ENCODE measurements at regions not wholly inside any gene's neighbourhood (a gene's known extent, or its start where the extent isn't known, plus 50 kb on each side); places are given as distances from the start of the nearest gene placed in this dataset.
A peak's percentile ranks its signal among the peaks of the same experiment; 100 is the strongest.

DNA sequence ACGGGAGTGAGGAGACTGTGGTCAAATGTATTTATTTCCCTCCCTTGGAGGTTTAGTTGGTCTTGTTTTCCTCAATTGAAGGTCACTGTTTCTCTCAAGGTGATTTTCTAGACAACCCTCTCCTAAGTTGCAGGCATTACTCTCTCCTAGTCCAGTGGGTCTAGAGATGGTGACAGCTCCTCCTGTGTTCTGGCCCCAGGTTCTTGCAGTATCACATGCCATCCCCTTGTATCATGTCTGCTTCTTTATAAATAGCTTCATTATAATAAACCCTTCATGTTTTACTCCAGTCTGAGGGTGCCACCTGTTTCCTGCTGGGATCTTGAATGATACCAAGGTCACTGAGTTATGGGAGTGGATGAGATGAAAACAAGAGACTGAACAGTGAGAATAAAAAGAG is 208.0 kb upstream of the KCNN2 start:
- peaks cover 10% of the 10 kb centered on the region for H3K9me3 ChIP-seq (ENCODE audit: control insufficient read depth, low read length)
- H3K9ac ChIP-seq (ENCODE audit: low read length), result no peak overlapping the region
- H3K36me3 ChIP-seq (ENCODE audit: control insufficient read depth, insufficient read depth, low read length, severe bottlenecking), result no peaks in the 10 kb centered on the region
- H3K4me1 ChIP-seq (ENCODE audit: control insufficient read depth, insufficient read depth, low read length), result no peaks in the 10 kb centered on the region
- no peaks in the 10 kb centered on the region for H3K27me3 ChIP-seq (replicated peaks; ENCODE audit: control insufficient read depth, insufficient read depth, low read length)
- H3K4me3 ChIP-seq (ENCODE audit: low read length), result no peak overlapping the region
- no peak for DNase-seq (ENCODE audit: low read depth)

DNA sequence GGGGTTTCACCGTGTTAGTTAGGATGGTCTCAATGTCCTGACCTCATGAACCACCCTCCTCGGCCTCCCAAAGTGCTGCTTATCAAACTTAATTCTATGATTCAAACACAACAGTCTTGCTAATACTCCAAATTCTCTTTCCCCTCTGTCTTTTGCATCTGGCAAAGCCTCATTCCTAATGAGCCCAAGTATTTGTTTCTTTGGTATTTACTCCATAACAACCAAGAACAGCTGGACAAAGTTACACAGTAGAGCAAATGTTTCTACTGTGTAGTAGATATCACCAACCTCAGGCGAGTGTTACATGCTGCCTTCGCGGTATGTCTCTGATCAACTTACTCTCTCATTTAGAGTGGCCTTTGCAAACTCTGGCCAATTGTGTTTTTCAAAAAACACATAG is 195.8 kb upstream of the KCNN2 start:
- Histone ChIP-seq H3K9me3 (ENCODE audit: control insufficient read depth, low read length) (peaks cover 8% of the 10 kb centered on the region), H3K4me3 (ENCODE audit: low read length) (no peak overlapping the region), H3K27me3 (replicated peaks; ENCODE audit: control insufficient read depth, insufficient read depth, low read length) (no peaks in the 10 kb centered on the region), H3K9ac (ENCODE audit: low read length) (no peak overlapping the region), H3K4me1 (ENCODE audit: control insufficient read depth, insufficient read depth, low read length) (no peaks in the 10 kb centered on the region), H3K36me3 (ENCODE audit: control insufficient read depth, insufficient read depth, low read length, severe bottlenecking) (no peaks in the 10 kb centered on the region)
- peak; percentile 4 for DNase-seq (ENCODE audit: low read depth)

DNA sequence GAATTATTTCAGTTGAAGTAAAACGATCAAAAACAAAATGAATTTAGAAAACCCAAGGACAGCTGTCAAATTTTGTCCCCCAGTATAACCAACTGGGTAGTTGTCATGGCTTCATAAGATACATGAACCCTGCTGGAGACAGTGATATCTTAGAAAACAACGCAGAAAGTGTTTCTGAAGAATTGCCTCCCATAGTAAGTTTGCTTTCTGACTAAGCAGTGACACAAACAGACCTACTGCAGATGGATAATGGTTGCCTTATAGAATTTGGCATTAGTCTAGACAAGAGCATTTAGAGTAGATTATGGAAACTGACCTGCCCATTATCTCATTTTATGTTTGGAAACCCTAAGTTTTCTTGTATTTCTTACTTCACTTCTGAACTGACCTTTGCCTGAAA is 187.7 kb upstream of the KCNN2 start:
- Histone ChIP-seq H3K36me3 (ENCODE audit: control insufficient read depth, insufficient read depth, low read length, severe bottlenecking) (no peaks in the 10 kb centered on the region), H3K9ac (ENCODE audit: low read length) (no peak overlapping the region), H3K9me3 (ENCODE audit: control insufficient read depth, low read length) (peaks cover 7% of the 10 kb centered on the region), H3K4me1 (ENCODE audit: control insufficient read depth, insufficient read depth, low read length) (no peaks in the 10 kb centered on the region), H3K4me3 (ENCODE audit: low read length) (no peak overlapping the region), H3K27me3 (replicated peaks; ENCODE audit: control insufficient read depth, insufficient read depth, low read length) (no peaks in the 10 kb centered on the region)
- DNase-seq (ENCODE audit: low read depth), result no peak

DNA sequence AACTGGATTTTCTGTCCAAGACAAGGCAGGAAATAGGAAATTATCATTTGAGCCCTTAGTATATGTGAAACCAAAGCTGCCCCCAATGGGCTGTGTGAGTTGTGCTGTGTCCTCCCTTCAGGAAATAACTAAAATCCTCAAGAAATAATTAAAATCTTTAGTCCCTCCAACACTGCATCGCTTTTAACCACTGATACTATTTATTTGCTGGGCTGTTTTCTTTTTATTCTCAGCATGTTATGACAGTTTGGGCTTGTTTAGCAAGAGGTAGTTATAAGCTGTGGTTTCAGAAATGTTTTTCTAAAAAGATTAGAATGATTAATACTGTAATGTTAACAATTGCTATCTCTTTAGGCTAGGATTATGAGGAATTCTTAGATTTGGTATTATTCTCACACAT is 187.0 kb upstream of the KCNN2 start:
- Histone ChIP-seq H3K36me3 (ENCODE audit: control insufficient read depth, insufficient read depth, low read length, severe bottlenecking) (no peaks in the 10 kb centered on the region), H3K27me3 (replicated peaks; ENCODE audit: control insufficient read depth, insufficient read depth, low read length) (no peaks in the 10 kb centered on the region), H3K9ac (ENCODE audit: low read length) (no peak overlapping the region), H3K9me3 (ENCODE audit: control insufficient read depth, low read length) (peaks cover 7% of the 10 kb centered on the region), H3K4me1 (ENCODE audit: control insufficient read depth, insufficient read depth, low read length) (no peaks in the 10 kb centered on the region), H3K4me3 (ENCODE audit: low read length) (no peak overlapping the region)
- DNase-seq (ENCODE audit: low read depth), result peak; percentile 6

DNA sequence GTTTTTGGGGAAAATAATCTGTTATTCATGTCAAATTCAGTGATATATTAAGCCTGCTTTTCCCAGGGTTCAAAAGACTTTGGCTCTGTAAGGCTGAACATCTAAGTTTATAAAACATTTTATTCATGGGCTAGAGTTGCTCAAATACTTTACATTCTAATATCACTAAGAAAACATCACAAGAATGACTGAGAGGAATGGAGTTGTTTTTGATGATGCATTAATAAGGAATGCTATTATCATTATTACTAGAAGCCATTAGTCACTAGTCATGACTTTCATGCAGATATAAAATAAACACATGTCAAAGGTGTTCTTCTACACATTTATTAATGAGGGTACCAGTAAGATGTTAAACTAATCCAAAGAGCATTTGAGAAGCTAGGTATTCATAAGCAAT is 185.5 kb upstream of the KCNN2 start:
- no peak overlapping the region for H3K9ac ChIP-seq (ENCODE audit: low read length)
- H3K4me1 ChIP-seq (ENCODE audit: control insufficient read depth, insufficient read depth, low read length), result no peaks in the 10 kb centered on the region
- H3K4me3 ChIP-seq (ENCODE audit: low read length), result no peak overlapping the region
- H3K9me3 ChIP-seq (ENCODE audit: control insufficient read depth, low read length), result peaks cover 7% of the 10 kb centered on the region
- peak; percentile 42 for DNase-seq (ENCODE audit: low read depth)
- no peaks in the 10 kb centered on the region for H3K27me3 ChIP-seq (replicated peaks; ENCODE audit: control insufficient read depth, insufficient read depth, low read length)
- H3K36me3 ChIP-seq (ENCODE audit: control insufficient read depth, insufficient read depth, low read length, severe bottlenecking), result no peaks in the 10 kb centered on the region

DNA sequence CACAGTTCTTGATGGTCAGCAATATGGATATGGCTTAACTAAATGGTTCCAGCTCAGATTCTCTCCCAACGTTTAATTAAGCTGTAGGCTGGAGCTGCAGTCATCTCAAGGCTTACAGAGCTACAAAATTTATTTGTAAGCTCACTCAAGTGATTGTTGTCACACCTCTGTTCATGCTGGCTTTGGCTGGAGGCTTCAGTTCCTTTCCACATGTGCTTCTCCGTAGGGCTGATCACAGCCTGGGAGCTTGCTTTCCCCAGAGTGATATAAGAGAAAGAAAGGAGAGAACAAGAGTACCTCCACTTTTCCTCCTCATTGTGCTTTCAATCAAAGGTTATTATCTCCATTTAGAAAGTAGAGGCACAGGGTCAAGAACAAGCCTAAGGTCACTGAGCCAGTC is 182.7 kb upstream of the KCNN2 start:
- Histone ChIP-seq H3K36me3 (ENCODE audit: control insufficient read depth, insufficient read depth, low read length, severe bottlenecking) (no peaks in the 10 kb centered on the region), H3K4me1 (ENCODE audit: control insufficient read depth, insufficient read depth, low read length) (no peaks in the 10 kb centered on the region), H3K4me3 (ENCODE audit: low read length) (no peak overlapping the region), H3K9ac (ENCODE audit: low read length) (no peak overlapping the region), H3K9me3 (ENCODE audit: control insufficient read depth, low read length) (peaks cover 7% of the 10 kb centered on the region), H3K27me3 (replicated peaks; ENCODE audit: control insufficient read depth, insufficient read depth, low read length) (no peaks in the 10 kb centered on the region)
- no peak for DNase-seq (ENCODE audit: low read depth)

DNA sequence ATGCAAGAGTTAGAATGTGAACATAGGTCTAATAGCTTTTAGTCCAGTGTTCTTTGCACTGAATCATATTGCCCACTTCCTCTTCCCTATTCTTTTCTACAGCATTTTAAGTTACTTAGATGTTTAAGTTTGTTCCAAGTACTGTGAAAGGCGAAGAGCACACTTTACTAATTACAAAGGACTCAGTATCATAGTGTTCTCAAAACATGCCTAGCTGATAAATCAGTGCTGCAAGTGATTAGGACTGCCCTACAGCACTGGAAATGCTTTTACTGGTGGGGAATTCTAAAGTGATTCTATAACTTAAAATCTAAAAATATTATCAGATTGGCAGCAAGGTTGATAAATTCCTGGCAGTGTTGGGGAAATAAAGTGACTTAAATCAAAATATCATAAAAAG is 177.9 kb upstream of the KCNN2 start:
- no peaks in the 10 kb centered on the region for H3K27me3 ChIP-seq (replicated peaks; ENCODE audit: control insufficient read depth, insufficient read depth, low read length)
- peaks cover 7% of the 10 kb centered on the region for H3K9me3 ChIP-seq (ENCODE audit: control insufficient read depth, low read length)
- DNase-seq (ENCODE audit: low read depth), result peak; percentile 47
- no peak overlapping the region for H3K9ac ChIP-seq (ENCODE audit: low read length)
- no peaks in the 10 kb centered on the region for H3K36me3 ChIP-seq (ENCODE audit: control insufficient read depth, insufficient read depth, low read length, severe bottlenecking)
- H3K4me1 ChIP-seq (ENCODE audit: control insufficient read depth, insufficient read depth, low read length), result no peaks in the 10 kb centered on the region
- H3K4me3 ChIP-seq (ENCODE audit: low read length), result no peak overlapping the region

DNA sequence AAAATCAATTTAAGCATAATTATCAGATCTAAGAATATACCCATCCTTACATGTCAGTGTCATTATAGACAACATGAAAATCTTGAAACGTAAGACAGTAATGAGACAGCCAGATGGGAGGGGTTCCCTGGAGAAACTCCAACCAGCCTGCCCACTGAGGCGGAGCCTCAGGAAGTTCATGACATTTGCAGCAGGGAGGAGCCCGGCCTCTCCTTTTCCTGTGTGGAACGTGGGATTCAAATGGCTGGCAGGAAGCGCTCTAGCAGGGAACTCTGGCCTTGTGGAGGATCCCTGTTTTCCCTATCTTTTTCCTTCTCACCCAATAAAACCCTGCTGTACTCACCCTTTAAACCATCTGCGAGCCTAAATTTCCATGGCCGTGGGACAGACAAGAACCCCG is 176.6 kb upstream of the KCNN2 start:
- H3K9ac ChIP-seq (ENCODE audit: low read length), result peak overlapping the region; percentile 9
- H3K27me3 ChIP-seq (replicated peaks; ENCODE audit: control insufficient read depth, insufficient read depth, low read length), result no peaks in the 10 kb centered on the region
- no peaks in the 10 kb centered on the region for H3K36me3 ChIP-seq (ENCODE audit: control insufficient read depth, insufficient read depth, low read length, severe bottlenecking)
- H3K4me3 ChIP-seq (ENCODE audit: low read length), result peak overlapping the region; percentile 55
- no peaks in the 10 kb centered on the region for H3K4me1 ChIP-seq (ENCODE audit: control insufficient read depth, insufficient read depth, low read length)
- H3K9me3 ChIP-seq (ENCODE audit: control insufficient read depth, low read length), result peaks cover 7% of the 10 kb centered on the region
- no peak for DNase-seq (ENCODE audit: low read depth)

DNA sequence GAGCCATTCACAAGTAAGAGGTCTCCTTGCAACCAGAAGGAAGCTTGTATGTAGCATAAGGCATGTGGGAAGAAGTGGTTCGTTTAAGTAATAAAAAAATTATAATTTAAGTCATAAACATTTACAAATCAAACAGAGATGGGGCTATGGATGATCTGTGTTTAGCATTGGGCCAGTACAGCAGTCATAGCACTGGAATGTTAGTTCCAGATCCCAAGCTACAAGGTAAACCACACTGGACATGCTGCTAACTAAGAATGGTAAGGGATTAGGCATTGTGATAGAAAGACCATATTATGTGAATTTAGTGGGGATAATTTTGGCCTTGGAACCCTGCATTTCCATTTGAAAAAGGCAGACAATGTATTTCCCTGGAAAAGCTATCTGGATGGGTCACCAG is 170.4 kb upstream of the KCNN2 start:
- no peaks in the 10 kb centered on the region for H3K36me3 ChIP-seq (ENCODE audit: control insufficient read depth, insufficient read depth, low read length, severe bottlenecking)

DNA sequence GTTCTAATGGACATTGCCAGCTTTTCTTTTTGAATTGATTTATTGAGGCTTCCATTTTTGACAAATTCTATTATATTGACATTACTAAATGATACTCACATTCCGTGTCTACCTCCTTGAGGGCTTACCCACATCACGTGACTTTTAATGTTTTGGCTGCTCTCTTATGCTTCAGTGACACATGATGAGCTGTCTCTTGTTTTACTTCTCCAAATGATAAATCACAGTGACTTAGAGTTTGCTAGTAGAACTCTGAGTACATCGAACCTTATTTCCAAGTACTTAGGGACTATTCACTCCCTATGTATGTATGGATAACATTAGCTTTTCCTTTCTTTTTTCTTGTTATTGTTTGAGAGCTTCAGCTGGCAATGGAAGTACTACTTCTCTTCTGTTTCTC is 169.8 kb upstream of the KCNN2 start:
- Histone ChIP-seq H3K36me3 (ENCODE audit: control insufficient read depth, insufficient read depth, low read length, severe bottlenecking) (no peaks in the 10 kb centered on the region), H3K9me3 (ENCODE audit: control insufficient read depth, low read length) (peaks cover 2% of the 10 kb centered on the region), H3K4me3 (ENCODE audit: low read length) (no peak overlapping the region), H3K27me3 (replicated peaks; ENCODE audit: control insufficient read depth, insufficient read depth, low read length) (no peaks in the 10 kb centered on the region), H3K9ac (ENCODE audit: low read length) (no peak overlapping the region), H3K4me1 (ENCODE audit: control insufficient read depth, insufficient read depth, low read length) (no peaks in the 10 kb centered on the region)
- DNase-seq (ENCODE audit: low read depth), result peak; percentile 15

More for the DNA sequence above, 170.4 kb upstream of the KCNN2 start:
- no peaks in the 10 kb centered on the region for H3K9me3 ChIP-seq (ENCODE audit: control insufficient read depth, low read length)
- H3K4me3 ChIP-seq (ENCODE audit: low read length), result no peak overlapping the region
- DNase-seq (ENCODE audit: low read depth), result no peak
- H3K27me3 ChIP-seq (replicated peaks; ENCODE audit: control insufficient read depth, insufficient read depth, low read length), result no peaks in the 10 kb centered on the region
- no peaks in the 10 kb centered on the region for H3K4me1 ChIP-seq (ENCODE audit: control insufficient read depth, insufficient read depth, low read length)
- H3K9ac ChIP-seq (ENCODE audit: low read length), result no peak overlapping the region

DNA sequence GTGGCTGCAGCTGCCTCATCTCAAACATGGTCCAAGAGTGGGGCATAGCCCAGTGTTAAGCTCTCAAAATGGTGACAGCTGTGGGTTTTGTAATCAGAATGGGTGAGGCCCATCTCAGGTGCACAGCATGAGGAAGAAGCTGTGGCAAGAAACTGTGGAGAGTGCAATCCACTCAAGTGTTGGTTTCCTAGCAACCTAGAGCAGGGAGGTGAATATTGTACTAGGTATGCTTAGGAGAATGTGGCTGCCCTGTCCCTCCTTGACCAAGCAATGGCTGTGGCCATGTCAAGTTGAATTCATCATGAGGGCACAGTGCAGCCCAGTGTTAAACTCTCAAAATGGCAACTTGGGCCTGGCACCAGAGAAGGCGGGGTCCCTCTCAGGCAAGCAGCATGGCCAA is 160.5 kb upstream of the KCNN2 start:
- Histone ChIP-seq H3K9ac (ENCODE audit: low read length) (no peak overlapping the region), H3K4me3 (ENCODE audit: low read length) (no peak overlapping the region), H3K4me1 (ENCODE audit: control insufficient read depth, insufficient read depth, low read length) (no peaks in the 10 kb centered on the region), H3K27me3 (replicated peaks; ENCODE audit: control insufficient read depth, insufficient read depth, low read length) (no peaks in the 10 kb centered on the region), H3K9me3 (ENCODE audit: control insufficient read depth, low read length) (peaks cover 14% of the 10 kb centered on the region), H3K36me3 (ENCODE audit: control insufficient read depth, insufficient read depth, low read length, severe bottlenecking) (no peaks in the 10 kb centered on the region)
- no peak for DNase-seq (ENCODE audit: low read depth)

DNA sequence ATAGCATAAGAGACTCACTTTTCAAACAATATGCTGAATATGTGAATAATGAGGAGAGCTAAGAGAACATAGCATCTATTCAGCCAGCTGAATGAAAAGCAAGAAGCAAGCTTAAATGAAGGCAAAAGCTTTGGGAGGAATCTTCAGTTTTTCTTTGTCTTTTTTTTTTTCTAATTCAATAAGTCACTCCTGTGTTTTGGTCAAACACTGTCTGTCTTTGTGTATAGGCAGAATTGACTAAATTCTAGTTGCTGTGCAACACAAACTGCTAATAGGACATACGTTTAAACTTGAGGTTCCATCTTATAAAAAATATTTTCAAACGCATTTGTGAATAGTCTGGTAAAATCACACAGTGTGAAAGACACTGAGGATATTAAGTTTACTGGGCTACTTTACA is 156.9 kb upstream of the KCNN2 start:
- DNase-seq (ENCODE audit: low read depth), result no peak
- H3K36me3 ChIP-seq (ENCODE audit: control insufficient read depth, insufficient read depth, low read length, severe bottlenecking), result no peaks in the 10 kb centered on the region
- no peaks in the 10 kb centered on the region for H3K27me3 ChIP-seq (replicated peaks; ENCODE audit: control insufficient read depth, insufficient read depth, low read length)
- H3K4me3 ChIP-seq (ENCODE audit: low read length), result no peak overlapping the region
- no peak overlapping the region for H3K9ac ChIP-seq (ENCODE audit: low read length)
- H3K9me3 ChIP-seq (ENCODE audit: control insufficient read depth, low read length), result peaks cover 7% of the 10 kb centered on the region
- no peaks in the 10 kb centered on the region for H3K4me1 ChIP-seq (ENCODE audit: control insufficient read depth, insufficient read depth, low read length)

Measured in adipocyte (in vitro differentiated cells).